Gastrocnemius medialis (tissue), 4 donors: ENCODE measurements at regions not wholly inside any gene's neighbourhood (a gene's known extent, or its start where the extent isn't known, plus 50 kb on each side); places are given as distances from the start of the nearest gene placed in this dataset.
A peak's percentile ranks its signal among the peaks of the same experiment; 100 is the strongest.
"Not testable (repeated sequence)": the region's sequence is repeated elsewhere in the genome, so short reads cannot be mapped to it uniquely, and the experiment has no call there.

Experiments
- ATAC-seq, 2 donors: fragments of 150-250 bp; one replicate each; pipeline ENCODE4 v1.9.1; 2016
- DNase-seq, 2 donors: peaks; one replicate each; pipeline ENCODE4 v3.0.0-alpha.2; 2019
- H3K27ac ChIP-seq, 4 donors: fragments of 200-600 bp; sonication (generic); 1 replicate in 1 of 4; 2 replicates in 3 of 4; pipeline ENCODE4 v1.5.1; 2016 to 2018; ENCODE audit warnings: mild to moderate bottlenecking in 2 of 4, moderate library complexity in 1 of 4
- H3K27me3 ChIP-seq, 3 donors: fragments of 200-600 bp; sonication (generic) in 2 of 3; 1 replicate in 1 of 3; 2 replicates in 2 of 3; pipeline versions ENCODE4 v1.5.1 to v1.6.0; 2016 to 2019; ENCODE audit warnings: mild to moderate bottlenecking in 1 of 3, moderate library complexity in 1 of 3
- H3K36me3 ChIP-seq, 2 donors: fragments of 200-600 bp; sonication (generic) in 1 of 2; one replicate each; pipeline ENCODE4 v1.5.1; 2017 to 2018
- H3K4me1 ChIP-seq, 2 donors: fragments of 200-600 bp; sonication (generic) in 1 of 2; one replicate each; pipeline ENCODE4 v1.5.1; 2016 to 2017; ENCODE audit warnings: mild to moderate bottlenecking in 2 of 2
- H3K4me3 ChIP-seq, 4 donors: fragments of 200-600 bp; sonication (generic) in 3 of 4; 1 replicate in 1 of 4; 2 replicates in 3 of 4; pipeline ENCODE4 v1.5.1; 2016 to 2019; ENCODE audit warnings: mild to moderate bottlenecking in 2 of 4
- H3K9me3 ChIP-seq, 3 donors: fragments of 200-600 bp; sonication (generic) in 2 of 3; 1 replicate in 1 of 3; 2 replicates in 2 of 3; pipeline ENCODE4 v1.5.1; 2016 to 2019
- POLR2A ChIP-seq, 2 donors: fragments of 450-650 bp; IDR thresholded peaks; one replicate each; pipeline ENCODE4 v1.6.1; 2017; ENCODE audit warnings: antibody characterized with exemption in 2 of 2, mild to moderate bottlenecking in 2 of 2, moderate library complexity in 2 of 2
- in situ Hi-C, 4 donors: fragments of 200-750 bp; cut with MboI; loops; one replicate each; pipeline versions ENCODE4 v1.15.0 to v1.8.0; 2017; ENCODE audit warnings: low sequenced_read_pairs in 4 of 4
- intact Hi-C: fragments of 100-400 bp; cut with DNase I; formaldehyde crosslinking; loops from one replicate; pipeline ENCODE4 v1.15.1; 2023; ENCODE audit warnings: low total_unique reads
- TF ChIP-seq, protein P1 (sequence below), 5 experiments: fragments of 450-650 bp in 3 of 5; fragments of 200-600 bp in 2 of 5; sonication (generic) in 2 of 5; IDR thresholded peaks in 4 of 5; conservative IDR thresholded peaks in 1 of 5; 1 replicate in 4 of 5; 2 replicates in 1 of 5; pipeline ENCODE4 v1.5.1; 2016 to 2019; ENCODE audit warnings: antibody characterized with exemption in 5 of 5, mild to moderate bottlenecking in 3 of 5, moderate library complexity in 3 of 5

GRCh38 chr4:1523506-1523905, 117.3 kb upstream of the NKX1-1 start:
- intact Hi-C loops (no loop called here), in situ Hi-C loops (no loop called here)
- no peaks in the 10 kb centered on the region for H3K9me3 ChIP-seq
- no peak for DNase-seq
- peaks cover 35 to 55% (median 40%) of the 10 kb centered on the region in 3 donors for H3K27me3 ChIP-seq
- TF ChIP-seq POLR2A (IDR thresholded peaks at IDR 0.05): no peak
- TF ChIP-seq, protein P1, sequence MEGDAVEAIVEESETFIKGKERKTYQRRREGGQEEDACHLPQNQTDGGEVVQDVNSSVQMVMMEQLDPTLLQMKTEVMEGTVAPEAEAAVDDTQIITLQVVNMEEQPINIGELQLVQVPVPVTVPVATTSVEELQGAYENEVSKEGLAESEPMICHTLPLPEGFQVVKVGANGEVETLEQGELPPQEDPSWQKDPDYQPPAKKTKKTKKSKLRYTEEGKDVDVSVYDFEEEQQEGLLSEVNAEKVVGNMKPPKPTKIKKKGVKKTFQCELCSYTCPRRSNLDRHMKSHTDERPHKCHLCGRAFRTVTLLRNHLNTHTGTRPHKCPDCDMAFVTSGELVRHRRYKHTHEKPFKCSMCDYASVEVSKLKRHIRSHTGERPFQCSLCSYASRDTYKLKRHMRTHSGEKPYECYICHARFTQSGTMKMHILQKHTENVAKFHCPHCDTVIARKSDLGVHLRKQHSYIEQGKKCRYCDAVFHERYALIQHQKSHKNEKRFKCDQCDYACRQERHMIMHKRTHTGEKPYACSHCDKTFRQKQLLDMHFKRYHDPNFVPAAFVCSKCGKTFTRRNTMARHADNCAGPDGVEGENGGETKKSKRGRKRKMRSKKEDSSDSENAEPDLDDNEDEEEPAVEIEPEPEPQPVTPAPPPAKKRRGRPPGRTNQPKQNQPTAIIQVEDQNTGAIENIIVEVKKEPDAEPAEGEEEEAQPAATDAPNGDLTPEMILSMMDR (IDR thresholded peaks at IDR 0.05 in 4 of 5, conservative IDR thresholded peaks at IDR 0.05 in 1 of 5): no peak
- H3K27ac ChIP-seq: no peak overlapping the region
- no peaks in the 10 kb centered on the region for H3K36me3 ChIP-seq
- no peak overlapping the region for H3K4me3 ChIP-seq
- no peaks in the 10 kb centered on the region for H3K4me1 ChIP-seq
- ATAC-seq: no peak

DNA sequence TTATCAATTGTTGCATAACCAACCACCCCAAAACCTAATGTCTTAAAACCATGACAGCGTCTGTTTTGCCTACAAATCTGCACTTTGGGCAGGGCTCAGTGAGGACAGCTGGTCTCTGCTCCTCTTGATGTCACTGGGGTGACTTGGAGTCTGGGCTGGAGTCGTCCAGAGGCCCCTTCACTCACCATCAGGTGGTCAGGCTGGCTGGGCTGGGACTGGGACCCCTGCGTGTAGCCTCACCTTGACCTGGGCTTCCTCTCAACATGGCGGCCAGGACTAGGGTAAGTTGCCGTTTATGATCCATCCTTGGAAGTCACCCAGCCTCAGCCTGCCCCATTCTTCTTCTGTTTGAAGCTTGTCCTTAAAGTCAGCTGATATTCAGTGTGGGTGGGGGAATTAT, 116.8 kb upstream of the NKX1-1 start:
- Histone ChIP-seq H3K9me3 (no peaks in the 10 kb centered on the region), H3K27ac (no peak overlapping the region), H3K4me3 (no peak overlapping the region), H3K36me3 (no peaks in the 10 kb centered on the region), H3K27me3 (peaks cover 35 to 55% (median 40%) of the 10 kb centered on the region in 3 donors), H3K4me1 (no peaks in the 10 kb centered on the region)
- ATAC-seq (no peak), DNase-seq (no peak)
- no peak for TF ChIP-seq POLR2A (IDR thresholded peaks at IDR 0.05)
- TF ChIP-seq, protein P1 (IDR thresholded peaks at IDR 0.05 in 4 of 5, conservative IDR thresholded peaks at IDR 0.05 in 1 of 5): no peak
- in situ Hi-C loops (no loop called here), intact Hi-C loops (no loop called here)

DNA sequence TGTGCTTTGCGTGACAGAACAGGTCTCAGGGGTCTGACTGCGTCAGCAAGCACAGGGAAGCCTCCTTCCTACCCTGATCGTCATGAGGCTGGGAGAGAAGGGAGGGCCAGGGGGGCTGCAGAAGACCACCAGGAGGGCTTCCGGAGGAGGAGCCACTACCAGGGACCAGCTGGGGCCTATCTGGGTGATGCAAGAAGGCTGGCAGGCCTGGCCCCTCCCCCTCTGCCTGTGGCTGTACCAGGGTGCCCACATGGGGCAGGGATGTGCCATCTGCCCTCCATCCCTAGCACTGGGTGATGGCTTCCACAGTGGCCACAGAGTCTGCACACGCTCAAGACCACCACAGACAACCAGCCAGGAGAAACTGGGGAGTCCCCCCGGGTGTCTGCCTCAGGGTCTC, 116.4 kb upstream of the NKX1-1 start:
- in situ Hi-C loops (no loop called here), intact Hi-C loops (no loop called here)
- TF ChIP-seq, protein P1 (IDR thresholded peaks at IDR 0.05 in 4 of 5, conservative IDR thresholded peaks at IDR 0.05 in 1 of 5): no peak
- TF ChIP-seq POLR2A (IDR thresholded peaks at IDR 0.05): no peak
- no peaks in the 10 kb centered on the region for H3K4me1 ChIP-seq
- H3K9me3 ChIP-seq: no peaks in the 10 kb centered on the region
- peaks cover 35 to 57% (median 41%) of the 10 kb centered on the region in 3 donors for H3K27me3 ChIP-seq
- ATAC-seq (no peak), DNase-seq (no peak)
- H3K4me3 ChIP-seq: no peak overlapping the region
- H3K27ac ChIP-seq: no peak overlapping the region
- H3K36me3 ChIP-seq: no peaks in the 10 kb centered on the region

DNA sequence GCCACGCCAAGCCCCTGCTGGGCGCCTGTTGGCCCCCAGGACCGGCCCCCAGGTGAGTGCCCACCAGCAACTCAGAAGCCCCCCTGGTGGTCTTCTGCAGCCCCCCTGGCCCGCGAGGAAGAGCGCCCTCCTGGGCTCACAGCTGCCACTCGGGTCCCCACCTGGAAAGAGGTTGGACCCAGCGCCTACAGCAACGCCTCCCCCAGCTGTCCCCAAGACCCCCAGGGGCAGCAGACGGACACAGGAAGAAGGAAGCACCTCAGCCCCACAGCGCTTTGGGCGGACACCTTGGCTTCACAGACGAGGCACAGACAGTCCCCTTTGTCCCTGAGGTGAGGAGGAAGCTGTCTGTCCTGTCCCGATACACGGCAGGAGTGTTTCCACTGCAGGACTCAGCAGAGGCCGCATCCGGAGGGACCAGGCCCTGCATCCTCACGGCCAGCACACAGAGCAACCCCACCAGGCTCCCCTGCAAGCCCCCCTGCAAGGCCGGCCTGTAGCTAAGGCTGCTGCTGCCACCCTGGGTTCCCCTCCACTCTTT, 115.6 kb upstream of the NKX1-1 start:
- Histone ChIP-seq H3K27ac (no peak overlapping the region), H3K36me3 (no peaks in the 10 kb centered on the region), H3K4me1 (no peaks in the 10 kb centered on the region), H3K4me3 (no peak overlapping the region), H3K27me3 (peaks cover 38 to 58% (median 41%) of the 10 kb centered on the region in 3 donors), H3K9me3 (no peaks in the 10 kb centered on the region)
- DNase-seq: no peak
- TF ChIP-seq, protein P1 (IDR thresholded peaks at IDR 0.05 in 4 of 5, conservative IDR thresholded peaks at IDR 0.05 in 1 of 5): no peak
- no peak for TF ChIP-seq POLR2A (IDR thresholded peaks at IDR 0.05)
- no peak for ATAC-seq
- intact Hi-C loops (no loop called here), in situ Hi-C loops (no loop called here)

- Histone ChIP-seq H3K27me3 (peaks cover 38 to 64% (median 40%) of the 10 kb centered on the region in 3 donors), H3K4me3 (peak overlapping the region in 3 of 4 donors; percentile 38 to 44 (median 38))
- ATAC-seq, H3K4me1 ChIP-seq, H3K9me3 ChIP-seq, intact Hi-C loops, H3K36me3 ChIP-seq, H3K27ac ChIP-seq, in situ Hi-C loops, DNase-seq: not testable (repeated sequence)
Observed at GRCh38 chr4:1520795-1521576, 114.7 kb upstream of the NKX1-1 start.
